GM23338 (cell line): ENCODE measurements at regions not wholly inside any gene's neighbourhood (a gene's known extent, or its start where the extent isn't known, plus 50 kb on each side); places are given as distances from the start of the nearest gene placed in this dataset.

Source experiments
- REST ChIP-seq: IDR thresholded peaks from one replicate; pipeline ENCODE4 v1.6.1; 2018; ENCODE audit warnings: antibody characterized with exemption; ENCODE audit not compliant: unreplicated experiment
- TF ChIP-seq, protein P1 (sequence below), 2 experiments: fragments of 200-600 bp in 1 of 2; sonication (generic) in 1 of 2; conservative IDR thresholded peaks; 2 replicates each; pipeline versions ENCODE4 v1.5.1 to v1.6.1; 2016 to 2017; ENCODE audit warnings: antibody characterized with exemption in 2 of 2, low read depth in 2 of 2, mild to moderate bottlenecking in 2 of 2, moderate library complexity in 1 of 2

DNA sequence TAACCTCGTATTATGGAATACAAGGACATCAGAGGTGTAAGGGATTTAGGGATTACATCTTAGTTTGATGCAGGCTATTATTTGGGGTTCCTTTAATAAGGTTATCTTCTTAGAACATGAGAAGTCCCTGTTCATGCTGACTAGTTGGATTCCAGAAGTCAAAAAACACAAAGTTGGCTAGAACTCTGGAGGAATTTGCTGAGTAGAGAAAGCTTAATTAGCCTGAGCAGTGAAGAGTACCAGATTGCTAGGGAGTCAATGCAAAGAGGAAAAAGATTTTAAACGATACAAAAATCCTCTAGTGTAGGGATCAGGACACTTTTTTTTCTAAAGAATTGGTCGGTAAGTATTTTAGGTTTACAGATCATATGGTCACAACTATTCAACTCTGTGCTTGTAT is 1872.5 kb upstream of the C9orf72 start:
- TF ChIP-seq, protein P1, sequence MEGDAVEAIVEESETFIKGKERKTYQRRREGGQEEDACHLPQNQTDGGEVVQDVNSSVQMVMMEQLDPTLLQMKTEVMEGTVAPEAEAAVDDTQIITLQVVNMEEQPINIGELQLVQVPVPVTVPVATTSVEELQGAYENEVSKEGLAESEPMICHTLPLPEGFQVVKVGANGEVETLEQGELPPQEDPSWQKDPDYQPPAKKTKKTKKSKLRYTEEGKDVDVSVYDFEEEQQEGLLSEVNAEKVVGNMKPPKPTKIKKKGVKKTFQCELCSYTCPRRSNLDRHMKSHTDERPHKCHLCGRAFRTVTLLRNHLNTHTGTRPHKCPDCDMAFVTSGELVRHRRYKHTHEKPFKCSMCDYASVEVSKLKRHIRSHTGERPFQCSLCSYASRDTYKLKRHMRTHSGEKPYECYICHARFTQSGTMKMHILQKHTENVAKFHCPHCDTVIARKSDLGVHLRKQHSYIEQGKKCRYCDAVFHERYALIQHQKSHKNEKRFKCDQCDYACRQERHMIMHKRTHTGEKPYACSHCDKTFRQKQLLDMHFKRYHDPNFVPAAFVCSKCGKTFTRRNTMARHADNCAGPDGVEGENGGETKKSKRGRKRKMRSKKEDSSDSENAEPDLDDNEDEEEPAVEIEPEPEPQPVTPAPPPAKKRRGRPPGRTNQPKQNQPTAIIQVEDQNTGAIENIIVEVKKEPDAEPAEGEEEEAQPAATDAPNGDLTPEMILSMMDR (conservative IDR thresholded peaks at IDR 0.05; ENCODE audit: low read depth in 2 of 2), result no peak
- no peak for TF ChIP-seq REST
